Activated T-helper 2 cell treated with anti-CD3 and anti-CD28 coated beads, Interferon-gamma antibody, Interleukin-2, Interleukin-4, amounts not matched to agents 10 μg/mL and 5 μg/mL and 100 μg/mL, durations not matched to agents 14 hours and 24 hours and 36 hours (primary cell): ENCODE measurements at regions not wholly inside any gene's neighbourhood (a gene's known extent, or its start where the extent isn't known, plus 50 kb on each side); places are given as distances from the start of the nearest gene placed in this dataset.
"Not testable (repeated sequence)": the region's sequence is repeated elsewhere in the genome, so short reads cannot be mapped to it uniquely, and the experiment has no call there.

ENCODE experiments used
- DNase-seq: peaks from one replicate; pipeline ENCODE4 v3.0.0; 2021; ENCODE audit warnings: low spot score
- H3K27ac Mint-ChIP-seq: one replicate; pipeline ENCODE4 v1.8.0; 2021; ENCODE audit warnings: mixed read lengths
- H3K27me3 Mint-ChIP-seq: one replicate; pipeline ENCODE4 v1.8.0; 2021; ENCODE audit warnings: low read depth, mixed read lengths
- H3K36me3 Mint-ChIP-seq: one replicate; pipeline ENCODE4 v1.8.0; 2021; ENCODE audit warnings: low read depth, mixed read lengths
- H3K4me1 Mint-ChIP-seq: one replicate; pipeline ENCODE4 v1.8.0; 2021; ENCODE audit warnings: low read depth, mixed read lengths
- H3K4me3 Mint-ChIP-seq: one replicate; pipeline ENCODE4 v1.8.0; 2021; ENCODE audit warnings: low read depth, mild to moderate bottlenecking, moderate library complexity, mixed read lengths
- H3K9me3 Mint-ChIP-seq: one replicate; pipeline ENCODE4 v1.8.0; 2021; ENCODE audit warnings: mixed read lengths
- intact Hi-C: fragments of 100-400 bp; cut with micrococcal nuclease; formaldehyde crosslinking; loops from one replicate; pipeline ENCODE4 v1.15.1; 2023

DNA sequence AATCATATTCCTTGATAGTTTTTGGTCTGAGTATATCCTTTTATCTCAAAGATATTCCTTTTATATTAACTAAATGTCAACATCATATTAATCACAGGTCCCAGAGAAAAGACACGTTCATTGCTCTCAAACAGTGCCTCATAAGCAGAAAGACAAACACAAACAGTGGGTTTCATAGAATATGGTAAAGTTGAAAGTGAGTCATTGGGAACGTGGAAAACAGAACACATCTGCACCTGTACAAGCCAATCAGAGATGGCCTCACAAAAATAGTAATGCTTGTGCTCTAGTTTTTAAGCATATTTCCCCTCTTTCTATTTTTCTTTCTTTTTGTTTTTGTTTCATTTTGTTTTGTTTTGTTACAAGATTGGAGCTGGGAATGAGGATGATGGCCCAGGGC is 328.4 kb upstream of the MAP2 start:
- H3K4me1 Mint-ChIP-seq: no peaks in the 10 kb centered on the region
- no peaks in the 10 kb centered on the region for H3K9me3 Mint-ChIP-seq
- no peaks in the 10 kb centered on the region for H3K27me3 Mint-ChIP-seq
- H3K4me3 Mint-ChIP-seq: no peak overlapping the region
- no peak overlapping the region for H3K27ac Mint-ChIP-seq
- DNase-seq: no peak
- no peaks in the 10 kb centered on the region for H3K36me3 Mint-ChIP-seq
- intact Hi-C loops: no loop called here

DNA sequence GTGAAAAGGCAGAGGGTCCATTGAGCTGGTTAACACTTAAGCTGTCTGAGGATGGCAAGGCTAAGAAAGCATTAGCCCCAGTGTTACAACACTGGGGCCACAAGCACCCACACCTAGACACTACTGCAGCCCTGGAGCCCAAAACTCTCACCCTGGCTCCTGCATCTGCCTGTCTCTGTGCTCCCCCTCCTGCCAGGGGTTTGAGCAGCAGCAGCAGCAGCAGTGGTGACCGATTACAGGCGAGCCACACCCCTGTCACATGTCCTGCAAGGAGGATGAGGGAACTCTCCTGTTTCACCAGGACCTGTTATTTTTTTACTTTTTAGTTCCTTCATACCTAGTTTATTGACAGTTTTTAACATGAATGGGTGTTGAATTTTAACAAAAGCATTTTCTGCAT is 326.7 kb upstream of the MAP2 start:
- Mint-ChIP-seq H3K36me3 (no peaks in the 10 kb centered on the region), H3K27me3 (no peaks in the 10 kb centered on the region)

DNA sequence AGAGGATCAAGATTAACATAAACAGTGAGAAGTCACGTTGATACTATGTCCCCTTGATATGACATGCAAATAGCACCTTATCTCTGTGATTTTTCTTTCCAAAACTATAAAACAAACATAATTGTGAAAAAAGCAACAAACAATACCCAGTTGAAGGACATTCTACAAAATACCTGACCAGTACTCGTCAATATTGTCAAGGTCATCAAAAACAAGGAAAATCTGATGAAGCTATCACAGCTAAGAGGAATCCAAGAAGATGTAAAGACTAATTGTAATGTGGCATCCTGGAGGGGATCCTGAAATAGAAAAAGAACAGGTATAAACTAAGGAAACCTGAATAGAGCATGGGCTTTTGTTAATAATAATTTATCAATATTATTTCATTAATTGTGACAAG is 321.5 kb upstream of the MAP2 start:
- Mint-ChIP-seq H3K9me3 (no peaks in the 10 kb centered on the region), H3K4me1 (no peaks in the 10 kb centered on the region), H3K27ac (no peak overlapping the region), H3K36me3 (no peaks in the 10 kb centered on the region), H3K4me3 (no peak overlapping the region), H3K27me3 (no peaks in the 10 kb centered on the region)
- no peak for DNase-seq
- intact Hi-C loops: no loop called here

More for the DNA sequence above, 326.7 kb upstream of the MAP2 start:
- no peak for DNase-seq
- Mint-ChIP-seq H3K4me1 (no peaks in the 10 kb centered on the region), H3K9me3 (no peaks in the 10 kb centered on the region), H3K27ac (no peak overlapping the region), H3K4me3 (no peak overlapping the region)
- intact Hi-C loops: no loop called here

DNA sequence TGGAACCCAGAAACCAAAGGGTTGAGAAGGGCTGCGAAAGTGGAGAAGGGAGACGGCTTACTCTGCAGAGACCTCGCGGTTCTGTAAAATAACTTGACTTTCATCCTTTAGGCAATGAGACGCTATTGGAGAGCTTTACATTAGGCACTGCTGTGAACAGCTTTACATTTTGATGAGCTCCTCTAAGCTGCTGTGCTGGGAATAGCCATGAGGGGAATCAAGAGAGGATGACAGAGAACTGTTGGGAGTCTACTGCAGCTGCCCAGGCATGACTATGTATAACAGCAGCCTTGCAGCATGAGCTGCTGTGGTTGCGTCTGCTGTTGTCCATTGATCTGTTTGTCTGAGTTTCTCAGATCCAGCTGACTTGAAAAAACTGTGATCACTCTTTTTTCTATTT is 310.8 kb upstream of the MAP2 start:
- Mint-ChIP-seq H3K27ac (no peak overlapping the region), H3K27me3 (no peaks in the 10 kb centered on the region), H3K9me3 (no peaks in the 10 kb centered on the region), H3K4me3 (no peak overlapping the region), H3K4me1 (no peaks in the 10 kb centered on the region), H3K36me3 (no peaks in the 10 kb centered on the region)
- intact Hi-C loops: no loop called here
- DNase-seq: no peak

DNA sequence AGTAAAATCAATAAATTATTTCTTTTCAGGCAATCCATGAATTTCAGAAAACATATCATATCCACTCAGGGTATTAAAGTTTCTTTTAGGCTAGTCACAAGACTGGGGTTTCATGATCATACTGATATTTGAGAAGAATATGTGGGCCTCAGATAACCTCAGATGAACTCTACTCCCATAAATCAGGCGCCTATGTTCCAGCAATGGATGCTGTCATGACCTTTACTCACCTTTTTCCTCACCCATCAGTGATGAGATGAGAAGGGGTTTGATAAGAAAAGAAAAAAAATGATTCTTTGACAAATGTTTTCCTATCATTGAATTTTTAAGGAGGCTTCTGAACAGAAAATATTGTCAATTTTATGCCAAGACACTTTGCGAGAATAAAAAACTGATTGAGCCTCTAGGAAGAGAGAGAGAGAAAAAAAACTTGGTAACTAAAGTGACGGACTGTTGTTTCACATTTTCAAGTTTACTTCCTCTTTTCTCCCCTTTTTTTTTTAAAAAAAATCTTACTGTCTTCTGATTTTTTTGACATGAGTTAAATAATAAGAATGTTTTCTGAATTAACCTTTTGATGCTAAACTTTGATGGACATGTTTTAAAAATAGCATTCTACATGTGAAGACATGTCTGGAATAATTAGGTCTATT is 309.1 kb upstream of the MAP2 start:
- Mint-ChIP-seq H3K4me3 (no peak overlapping the region), H3K27ac (no peak overlapping the region), H3K4me1 (no peaks in the 10 kb centered on the region), H3K27me3 (no peaks in the 10 kb centered on the region), H3K36me3 (no peaks in the 10 kb centered on the region), H3K9me3 (no peaks in the 10 kb centered on the region)
- intact Hi-C loops: no loop called here
- DNase-seq: no peak

DNA sequence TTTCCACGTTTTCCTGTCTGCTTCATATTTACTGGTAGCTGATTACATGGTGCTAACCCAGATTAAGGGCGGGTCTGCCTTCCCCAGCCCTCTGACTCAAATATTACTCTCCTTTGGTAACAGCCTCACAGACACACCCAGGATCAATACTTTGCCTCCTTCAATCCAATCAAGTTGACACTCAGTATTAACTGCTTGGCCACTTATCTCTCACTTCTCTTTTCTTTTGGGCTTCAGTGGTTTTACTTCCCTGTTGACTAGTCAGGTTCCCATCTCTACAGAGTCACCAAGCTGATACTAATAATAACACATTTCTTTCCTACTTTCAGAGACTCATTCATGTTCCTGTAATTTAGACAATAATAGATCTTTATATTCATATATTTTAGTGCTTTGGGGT is 302.2 kb upstream of the MAP2 start:
- DNase-seq: no peak
- Mint-ChIP-seq H3K27ac (no peak overlapping the region), H3K36me3 (no peaks in the 10 kb centered on the region), H3K27me3 (no peaks in the 10 kb centered on the region), H3K9me3 (no peaks in the 10 kb centered on the region), H3K4me3 (no peak overlapping the region), H3K4me1 (no peaks in the 10 kb centered on the region)
- intact Hi-C loops: no loop called here

DNA sequence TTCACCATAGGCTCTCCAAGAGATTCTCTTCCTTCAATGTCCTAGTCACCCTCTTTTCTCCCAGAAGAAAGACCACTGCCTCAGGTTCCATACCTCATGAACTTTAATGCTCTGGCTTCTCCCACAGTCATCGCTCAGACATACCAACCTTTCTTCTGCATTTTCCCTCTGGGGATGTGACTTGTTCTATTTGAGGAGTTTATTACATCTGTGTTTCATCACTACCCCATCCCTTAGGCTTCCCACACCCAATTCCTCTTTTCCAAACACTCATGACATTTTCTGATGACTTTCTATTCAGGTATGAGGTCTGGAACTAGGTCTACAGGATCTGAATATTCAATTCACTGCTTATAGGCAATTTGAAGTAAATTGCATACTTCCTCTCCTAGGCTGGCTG is 298.6 kb upstream of the MAP2 start:
- Mint-ChIP-seq H3K4me1 (no peaks in the 10 kb centered on the region), H3K36me3 (no peaks in the 10 kb centered on the region), H3K27me3 (no peaks in the 10 kb centered on the region), H3K27ac (no peak overlapping the region), H3K4me3 (no peak overlapping the region), H3K9me3 (no peaks in the 10 kb centered on the region)
- intact Hi-C loops: no loop called here
- DNase-seq: no peak

DNA sequence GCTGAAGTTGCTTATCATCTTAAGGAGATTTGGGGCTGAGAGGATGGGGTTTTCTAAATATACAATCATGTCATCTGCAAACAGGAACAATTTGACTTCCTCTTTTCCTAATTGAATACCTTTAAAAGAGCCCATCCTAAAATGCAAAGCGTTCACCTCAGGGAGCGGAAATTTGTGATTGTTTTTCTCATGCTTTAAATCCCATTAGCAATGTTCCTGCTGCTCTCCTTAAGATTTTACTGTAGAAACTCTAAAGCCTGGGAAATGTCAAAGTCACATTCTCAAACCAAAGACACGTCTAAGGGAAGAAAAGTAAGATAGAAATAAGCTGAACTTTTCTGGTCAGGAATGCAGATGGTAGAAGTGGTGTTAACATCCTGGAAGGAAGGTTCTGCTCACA is 285.8 kb upstream of the MAP2 start:
- H3K4me1 Mint-ChIP-seq: no peaks in the 10 kb centered on the region
- H3K27ac Mint-ChIP-seq: no peak overlapping the region
- no peaks in the 10 kb centered on the region for H3K9me3 Mint-ChIP-seq
- no peaks in the 10 kb centered on the region for H3K27me3 Mint-ChIP-seq
- no peaks in the 10 kb centered on the region for H3K36me3 Mint-ChIP-seq
- no peak overlapping the region for H3K4me3 Mint-ChIP-seq
- DNase-seq: no peak
- intact Hi-C loops: no loop called here

DNA sequence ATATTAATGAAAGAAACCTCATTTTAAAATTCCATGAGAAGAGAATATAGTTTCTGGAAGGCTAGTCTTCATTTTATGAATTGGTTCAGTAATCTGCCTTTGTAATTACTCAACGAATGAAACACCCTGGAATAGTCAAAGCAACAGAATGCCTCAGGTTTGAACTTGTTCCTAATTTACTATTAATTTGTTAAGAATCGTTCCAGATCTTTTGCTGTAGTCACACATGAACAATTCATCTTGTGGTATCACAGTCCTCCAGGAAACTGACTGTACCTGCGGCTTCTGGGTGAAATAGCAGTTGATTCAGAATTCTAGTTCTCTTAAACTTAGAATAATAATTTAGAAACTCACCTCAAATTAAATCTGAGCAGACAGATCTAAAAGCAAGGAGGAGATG is 282.7 kb upstream of the MAP2 start:
- Mint-ChIP-seq H3K4me1 (no peaks in the 10 kb centered on the region), H3K27ac (no peak overlapping the region)
- intact Hi-C loops: no loop called here

DNA sequence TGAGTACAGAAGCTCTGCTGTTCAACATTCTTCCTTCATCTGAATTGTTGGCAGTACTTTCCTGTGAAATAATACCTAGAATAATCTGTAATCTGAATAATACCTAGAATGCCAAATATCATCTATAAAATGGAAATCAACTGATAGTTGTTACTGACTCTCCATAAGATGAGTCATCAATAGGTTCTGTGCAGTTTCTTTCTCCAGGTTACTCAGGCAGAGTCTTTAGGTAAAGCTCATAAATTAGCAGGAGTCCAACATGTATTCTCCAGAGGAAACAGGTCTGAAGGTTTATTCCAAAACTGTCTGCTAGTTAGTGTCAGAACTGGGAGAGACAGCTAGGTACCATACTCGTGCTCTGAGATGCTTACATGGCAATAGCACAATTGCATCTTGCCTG is 282.0 kb upstream of the MAP2 start:
- Mint-ChIP-seq H3K36me3 (no peaks in the 10 kb centered on the region), H3K9me3 (no peaks in the 10 kb centered on the region), H3K4me1 (no peaks in the 10 kb centered on the region), H3K27me3 (no peaks in the 10 kb centered on the region), H3K27ac (no peak overlapping the region), H3K4me3 (no peak overlapping the region)
- intact Hi-C loops: no loop called here
- no peak for DNase-seq

More for the DNA sequence above, 282.7 kb upstream of the MAP2 start:
- no peaks in the 10 kb centered on the region for H3K36me3 Mint-ChIP-seq
- no peak overlapping the region for H3K4me3 Mint-ChIP-seq
- DNase-seq: no peak
- H3K9me3 Mint-ChIP-seq: no peaks in the 10 kb centered on the region
- no peaks in the 10 kb centered on the region for H3K27me3 Mint-ChIP-seq

DNA sequence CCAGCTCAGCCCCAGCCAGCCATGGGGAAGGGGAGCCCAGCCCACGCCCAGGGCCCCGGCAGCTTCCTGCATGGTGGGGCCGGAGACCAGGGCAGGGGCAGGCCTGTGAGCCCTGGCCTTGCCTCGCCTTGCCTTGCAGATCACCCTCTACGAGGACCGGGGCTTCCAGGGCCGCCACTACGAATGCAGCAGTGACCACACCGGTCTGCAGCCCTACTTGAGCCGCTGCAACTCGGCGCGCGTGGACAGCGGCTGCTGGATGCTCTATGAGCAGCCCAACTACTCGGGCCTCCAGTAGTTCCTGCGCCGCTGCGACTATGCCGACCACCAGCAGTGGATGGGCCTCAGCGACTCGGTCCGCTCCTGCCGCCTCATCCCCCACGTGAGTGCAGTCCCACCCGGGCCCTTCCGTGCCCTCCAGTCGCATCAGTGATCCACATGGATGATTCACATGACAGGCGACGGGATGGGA is 278.6 kb upstream of the MAP2 start:
- H3K27me3 Mint-ChIP-seq, H3K4me1 Mint-ChIP-seq, DNase-seq, H3K36me3 Mint-ChIP-seq, intact Hi-C loops, H3K4me3 Mint-ChIP-seq, H3K27ac Mint-ChIP-seq, H3K9me3 Mint-ChIP-seq: not testable (repeated sequence)

DNA sequence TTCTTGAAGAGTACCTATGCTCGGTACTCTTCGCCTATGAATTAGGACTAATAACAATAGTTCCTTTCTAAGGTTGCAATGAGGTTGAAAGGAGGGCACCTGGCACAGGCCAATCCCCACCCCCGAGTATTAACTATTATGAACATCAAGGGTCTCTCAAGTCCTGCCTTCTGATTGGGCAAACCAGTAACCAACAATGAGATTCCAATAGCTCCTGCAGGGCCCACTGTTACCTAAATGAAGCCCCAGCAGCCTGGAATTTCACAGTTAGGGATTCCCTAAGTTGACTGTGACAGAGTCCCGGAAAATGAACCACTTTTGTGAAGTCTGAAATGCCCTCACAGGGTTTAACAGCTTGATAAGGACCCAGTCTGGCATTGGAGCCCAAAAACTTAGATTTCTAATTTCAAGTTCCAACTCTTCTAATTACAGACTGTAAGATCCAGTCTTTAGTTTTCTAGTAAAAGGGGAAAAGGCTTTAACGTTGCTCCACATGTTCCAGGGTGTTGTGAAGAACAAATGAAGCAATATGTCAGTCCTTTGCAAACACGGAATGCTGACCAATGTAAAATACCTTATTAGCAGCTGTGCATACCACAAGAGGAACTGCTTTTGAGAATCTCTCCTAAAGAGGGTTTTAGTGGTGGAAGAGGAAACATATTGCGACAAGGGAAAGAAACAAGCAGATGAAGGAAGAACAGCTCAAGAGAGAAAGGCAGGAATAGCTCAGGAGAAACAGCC is 277.7 kb upstream of the MAP2 start:
- no peaks in the 10 kb centered on the region for H3K4me1 Mint-ChIP-seq
- intact Hi-C loops: no loop called here
- no peaks in the 10 kb centered on the region for H3K27me3 Mint-ChIP-seq
- DNase-seq: no peak
- H3K36me3 Mint-ChIP-seq: no peaks in the 10 kb centered on the region
- no peak overlapping the region for H3K27ac Mint-ChIP-seq
- no peak overlapping the region for H3K4me3 Mint-ChIP-seq
- H3K9me3 Mint-ChIP-seq: no peaks in the 10 kb centered on the region

DNA sequence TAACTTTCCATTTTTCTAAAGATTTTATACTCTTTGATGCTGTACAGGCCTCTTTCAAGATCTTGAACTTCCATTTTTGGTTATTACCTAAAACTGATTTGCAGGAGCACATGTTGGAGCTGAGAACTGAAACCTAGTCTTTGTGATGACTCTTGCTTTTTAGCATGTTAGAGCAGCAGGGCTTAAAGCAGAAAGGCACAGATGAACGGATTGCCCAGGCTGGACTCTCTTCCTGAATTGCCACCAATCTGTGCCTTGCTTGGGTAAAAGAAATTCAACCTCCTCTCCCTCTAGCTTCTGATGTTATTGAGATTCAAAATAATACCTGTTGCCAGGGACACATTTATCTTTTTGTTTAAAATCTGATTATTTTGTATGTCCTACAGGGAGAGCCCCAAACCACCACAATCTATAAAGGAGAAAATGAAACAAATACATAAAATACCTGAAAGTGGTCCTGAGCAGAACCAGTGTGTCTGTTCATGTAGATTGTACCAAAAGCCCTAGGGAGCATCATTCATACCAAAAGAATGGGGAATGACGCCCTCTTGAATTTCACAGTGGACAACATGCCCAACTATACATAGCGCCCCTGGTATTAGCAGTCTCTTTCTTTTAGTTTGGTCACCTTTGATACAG is 277.0 kb upstream of the MAP2 start:
- H3K27me3 Mint-ChIP-seq: no peaks in the 10 kb centered on the region
- H3K36me3 Mint-ChIP-seq: no peaks in the 10 kb centered on the region
- no peaks in the 10 kb centered on the region for H3K4me1 Mint-ChIP-seq
- no peak overlapping the region for H3K4me3 Mint-ChIP-seq
- intact Hi-C loops: no loop called here
- H3K9me3 Mint-ChIP-seq: no peaks in the 10 kb centered on the region
- H3K27ac Mint-ChIP-seq: no peak overlapping the region
- no peak for DNase-seq
